SU-DHL-6 (cell line): ENCODE measurements at regions not wholly inside any gene's neighbourhood (a gene's known extent, or its start where the extent isn't known, plus 50 kb on each side); places are given as distances from the start of the nearest gene placed in this dataset.

Source experiments
- H2AFZ ChIP-seq: fragments of 200-600 bp; sonication (generic); 2 replicates; pipeline ENCODE4 v1.6.1; 2014; ENCODE audit warnings: low read depth, mild to moderate bottlenecking, moderate library complexity, mixed read lengths, antibody characterized with exemption, low read length; ENCODE audit not compliant: severe bottlenecking
- H3F3A ChIP-seq: fragments of 200-600 bp; shearing (Covaris generic); 2 replicates; pipeline ENCODE4 v1.6.0; 2016; ENCODE audit warnings: antibody characterized with exemption, mild to moderate bottlenecking; ENCODE audit not compliant: insufficient read depth
- H3K27ac ChIP-seq: fragments of 200-600 bp; sonication (generic); 2 replicates; pipeline ENCODE4 v1.5.1; 2016; ENCODE audit warnings: low read depth, mild to moderate bottlenecking, low read length, moderate library complexity, mixed read lengths
- H3K27me3 ChIP-seq: fragments of 200-600 bp; sonication (generic), shearing (Covaris generic); 2 replicates; pipeline ENCODE4 v1.6.0; 2014; ENCODE audit warnings: mild to moderate bottlenecking, low read length
- H3K36me3 ChIP-seq: fragments of 200-600 bp; sonication (generic); 2 replicates; pipeline ENCODE4 v1.6.1; 2014; ENCODE audit warnings: mild to moderate bottlenecking, low read length, mixed read lengths
- H3K4me2 ChIP-seq: fragments of 300-600, 200-600 bp; shearing (Covaris generic), sonication (generic); 2 replicates; pipeline ENCODE4 v1.6.0; 2014; ENCODE audit warnings: low read length, low read depth, mild to moderate bottlenecking; ENCODE audit not compliant: poor library complexity, severe bottlenecking
- H3K4me3 ChIP-seq: fragments of 200-600 bp; sonication (generic); 2 replicates; pipeline ENCODE4 v1.5.1; 2014; ENCODE audit warnings: antibody characterized with exemption, low read length, mild to moderate bottlenecking, mixed read lengths; ENCODE audit not compliant: insufficient read depth, poor library complexity, severe bottlenecking
- H3K79me2 ChIP-seq: fragments of 200-600 bp; sonication (generic); 2 replicates; pipeline ENCODE4 v1.6.1; 2014; ENCODE audit warnings: mild to moderate bottlenecking, low read length, moderate library complexity; ENCODE audit not compliant: insufficient read depth
- H3K9ac ChIP-seq: fragments of 200-600 bp; sonication (generic); 2 replicates; pipeline ENCODE4 v1.7.0; 2014; ENCODE audit warnings: mild to moderate bottlenecking, low read length
- H3K9me2 ChIP-seq: fragments of 200-600 bp; sonication (generic); replicated peaks from 2 replicates; pipeline ENCODE4 v1.6.1; 2014; ENCODE audit warnings: low read length; ENCODE audit not compliant: insufficient read depth
- H3K9me3 ChIP-seq: fragments of 200-600 bp; sonication (generic); 2 replicates; pipeline ENCODE4 v1.6.1; 2014; ENCODE audit warnings: low read length, mixed read lengths; ENCODE audit not compliant: insufficient read depth
- H4K20me1 ChIP-seq: fragments of 200-600 bp; sonication (generic); 2 replicates; pipeline ENCODE4 v1.6.1; 2014; ENCODE audit warnings: low read depth, mild to moderate bottlenecking, antibody characterized with exemption, low read length, moderate library complexity, mixed read lengths
- CTCF ChIP-seq: fragments of 200-600 bp; sonication (generic); IDR thresholded peaks from one replicate; pipeline ENCODE4 v1.5.1; 2017; ENCODE audit warnings: antibody characterized with exemption, mild to moderate bottlenecking, low read length, moderate library complexity; ENCODE audit not compliant: insufficient read depth, poor library complexity, severe bottlenecking
- EZH2phosphoT487 ChIP-seq: fragments of 200-600 bp; sonication (generic), shearing (Covaris generic); conservative IDR thresholded peaks from 2 replicates; pipeline ENCODE4 v1.6.1; 2018; ENCODE audit warnings: mild to moderate bottlenecking, antibody characterized with exemption, low read length, moderate library complexity, mixed read lengths

- TF ChIP-seq CTCF: no peak
- no peak for TF ChIP-seq EZH2phosphoT487
- no peak overlapping the region for H2AFZ ChIP-seq
- H3K27ac ChIP-seq: no peak overlapping the region
- no peak overlapping the region for H3K4me3 ChIP-seq
- no peaks in the 10 kb centered on the region for H3F3A ChIP-seq
- H3K9me2 ChIP-seq: no peaks in the 10 kb centered on the region
- no peak overlapping the region for H3K4me2 ChIP-seq
- H3K9me3 ChIP-seq: no peaks in the 10 kb centered on the region
- H3K9ac ChIP-seq: no peak overlapping the region
- no peaks in the 10 kb centered on the region for H3K27me3 ChIP-seq
- H3K79me2 ChIP-seq: no peaks in the 10 kb centered on the region
- H4K20me1 ChIP-seq: no peaks in the 10 kb centered on the region
- no peaks in the 10 kb centered on the region for H3K36me3 ChIP-seq
These were observed 83.2 kb upstream of the OTOS start for GRCh38 chr2:240223631-240224030.

- TF ChIP-seq CTCF: no peak
- no peak for TF ChIP-seq EZH2phosphoT487
- no peak overlapping the region for H3K4me3 ChIP-seq
- no peak overlapping the region for H3K4me2 ChIP-seq
- H3K9me2 ChIP-seq: no peaks in the 10 kb centered on the region
- H3K79me2 ChIP-seq: no peaks in the 10 kb centered on the region
- H3K9ac ChIP-seq: no peak overlapping the region
- H3K27ac ChIP-seq: no peak overlapping the region
- no peak overlapping the region for H2AFZ ChIP-seq
- no peaks in the 10 kb centered on the region for H4K20me1 ChIP-seq
- peaks cover 8% of the 10 kb centered on the region; the same call in 1 of the 2 replicates for H3K9me3 ChIP-seq
- H3K27me3 ChIP-seq: no peaks in the 10 kb centered on the region
- no peaks in the 10 kb centered on the region for H3F3A ChIP-seq
- H3K36me3 ChIP-seq: no peaks in the 10 kb centered on the region
These were observed 84.2 kb upstream of the OTOS start for GRCh38 chr2:240224676-240225075.

- Histone ChIP-seq H3K9me3 (peaks cover 8% of the 10 kb centered on the region; the same call in 1 of the 2 replicates), H3K4me2 (no peak overlapping the region), H3K4me3 (no peak overlapping the region), H3K79me2 (no peaks in the 10 kb centered on the region), H2AFZ (no peak overlapping the region), H3K27ac (no peak overlapping the region), H4K20me1 (no peaks in the 10 kb centered on the region), H3F3A (no peaks in the 10 kb centered on the region), H3K36me3 (no peaks in the 10 kb centered on the region), H3K9ac (no peak overlapping the region), H3K27me3 (no peaks in the 10 kb centered on the region), H3K9me2 (no peaks in the 10 kb centered on the region)
- TF ChIP-seq EZH2phosphoT487: no peak
- TF ChIP-seq CTCF: no peak
These were observed 84.7 kb upstream of the OTOS start for GRCh38 chr2:240225131-240225530.
